ENCODE measurements at regions not wholly inside any gene's neighbourhood (a gene's known extent, or its start where the extent isn't known, plus 50 kb on each side); places are given as distances from the start of the nearest gene placed in this dataset.

DNA sequence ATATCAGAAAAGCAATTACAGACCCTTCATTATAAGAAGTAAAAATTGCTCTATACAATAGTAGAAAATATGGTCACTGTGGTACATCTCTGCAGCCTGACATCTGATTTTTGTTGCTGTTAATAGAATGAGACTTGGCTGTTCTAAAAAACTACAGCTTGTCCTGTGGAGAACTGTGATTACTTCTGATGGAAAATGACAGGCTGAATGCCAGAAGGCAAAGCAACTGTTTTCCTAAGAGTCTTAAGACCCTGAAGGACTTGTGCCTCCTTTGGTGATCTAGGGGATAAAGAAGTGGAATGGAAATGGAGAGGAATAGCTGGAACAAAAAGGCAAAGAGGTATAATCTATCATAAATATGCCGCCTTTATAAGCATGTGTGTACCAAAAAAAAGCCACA lies 314.8 kb downstream of the BCHE start:
- TF ChIP-seq, protein P1, sequence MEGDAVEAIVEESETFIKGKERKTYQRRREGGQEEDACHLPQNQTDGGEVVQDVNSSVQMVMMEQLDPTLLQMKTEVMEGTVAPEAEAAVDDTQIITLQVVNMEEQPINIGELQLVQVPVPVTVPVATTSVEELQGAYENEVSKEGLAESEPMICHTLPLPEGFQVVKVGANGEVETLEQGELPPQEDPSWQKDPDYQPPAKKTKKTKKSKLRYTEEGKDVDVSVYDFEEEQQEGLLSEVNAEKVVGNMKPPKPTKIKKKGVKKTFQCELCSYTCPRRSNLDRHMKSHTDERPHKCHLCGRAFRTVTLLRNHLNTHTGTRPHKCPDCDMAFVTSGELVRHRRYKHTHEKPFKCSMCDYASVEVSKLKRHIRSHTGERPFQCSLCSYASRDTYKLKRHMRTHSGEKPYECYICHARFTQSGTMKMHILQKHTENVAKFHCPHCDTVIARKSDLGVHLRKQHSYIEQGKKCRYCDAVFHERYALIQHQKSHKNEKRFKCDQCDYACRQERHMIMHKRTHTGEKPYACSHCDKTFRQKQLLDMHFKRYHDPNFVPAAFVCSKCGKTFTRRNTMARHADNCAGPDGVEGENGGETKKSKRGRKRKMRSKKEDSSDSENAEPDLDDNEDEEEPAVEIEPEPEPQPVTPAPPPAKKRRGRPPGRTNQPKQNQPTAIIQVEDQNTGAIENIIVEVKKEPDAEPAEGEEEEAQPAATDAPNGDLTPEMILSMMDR (IDR thresholded peaks at IDR 0.05; ENCODE audit: low read length) = no peak
- no peak for TF ChIP-seq EZH2 (optimal IDR thresholded peaks at IDR 0.05; ENCODE audit: low read depth, low read length)

Measured in MM.1S (cell line).